Smooth muscle cell (in vitro differentiated cells): ENCODE measurements at regions not wholly inside any gene's neighbourhood (a gene's known extent, or its start where the extent isn't known, plus 50 kb on each side); places are given as distances from the start of the nearest gene placed in this dataset.
A peak's percentile ranks its signal among the peaks of the same experiment; 100 is the strongest.
"Not testable (repeated sequence)": the region's sequence is repeated elsewhere in the genome, so short reads cannot be mapped to it uniquely, and the experiment has no call there.

Experiments
- DNase-seq: peaks from one replicate; lab custom pipeline; 2025; ENCODE audit not compliant: unreplicated experiment; lab: John Stamatoyannopoulos, UW
- H2AFZ ChIP-seq: fragments of 200-600 bp; sonication (generic); 2 replicates; pipeline ENCODE4 v1.6.0; 2016; ENCODE audit warnings: antibody characterized with exemption, low read depth, mild to moderate bottlenecking
- H3F3A ChIP-seq: fragments of 200-600 bp; sonication (generic); 2 replicates; pipeline ENCODE4 v1.6.0; 2017; ENCODE audit warnings: antibody characterized with exemption, low read depth
- H3K27ac ChIP-seq: fragments of 200-600 bp; sonication (generic); 2 replicates; pipeline ENCODE4 v1.5.1; 2016; ENCODE audit warnings: low read depth, mild to moderate bottlenecking
- H3K27me3 ChIP-seq: fragments of 200-600 bp; sonication (generic); 2 replicates; pipeline ENCODE4 v1.6.1; 2016; ENCODE audit warnings: low read depth, mild to moderate bottlenecking
- H3K36me3 ChIP-seq: fragments of 200-600 bp; sonication (generic); 2 replicates; pipeline ENCODE4 v1.5.1; 2016; ENCODE audit warnings: low read depth
- H3K4me1 ChIP-seq: fragments of 200-600 bp; sonication (generic); 2 replicates; pipeline ENCODE4 v1.5.1; 2016; ENCODE audit warnings: low read depth
- H3K4me2 ChIP-seq: fragments of 200-600 bp; sonication (generic); 2 replicates; pipeline ENCODE4 v1.6.0; 2016; ENCODE audit warnings: mild to moderate bottlenecking
- H3K4me3 ChIP-seq: fragments of 200-600 bp; sonication (generic); 2 replicates; pipeline ENCODE4 v1.5.1; 2016; ENCODE audit warnings: mild to moderate bottlenecking
- H3K79me2 ChIP-seq: fragments of 200-600 bp; sonication (generic); 2 replicates; pipeline ENCODE4 v1.6.0; 2016; ENCODE audit warnings: low read depth, mild to moderate bottlenecking
- H3K9ac ChIP-seq: fragments of 200-600 bp; sonication (generic); 2 replicates; pipeline ENCODE4 v1.6.0; 2016; ENCODE audit warnings: low read depth
- H3K9me3 ChIP-seq: fragments of 200-600 bp; sonication (generic); replicated peaks from 2 replicates; pipeline ENCODE4 v1.5.1; 2016; ENCODE audit warnings: low read depth
- H4K20me1 ChIP-seq: fragments of 200-600 bp; sonication (generic); 2 replicates; pipeline ENCODE4 v1.6.0; 2016; ENCODE audit warnings: low read depth
- CTCF ChIP-seq: fragments of 200-600 bp; sonication (generic); IDR thresholded peaks from 2 replicates; pipeline ENCODE4 v1.5.1; 2017; ENCODE audit warnings: borderline replicate concordance, mild to moderate bottlenecking, antibody characterized with exemption; ENCODE audit not compliant: insufficient read depth, poor library complexity, severe bottlenecking
- WGBS: methylation state at CpG from one replicate; pipeline ENCODE4 v1.1.7; 2016; ENCODE audit warnings: low lambda C conversion rate; 5-methylcytosine and 5-hydroxymethylcytosine counted together

GRCh38 chrX:1807301-1807731 lies 192.5 kb downstream of the ASMT start:
- Histone ChIP-seq H3K27me3 (no peaks in the 10 kb centered on the region), H3F3A (no peaks in the 10 kb centered on the region), H2AFZ (no peak overlapping the region), H3K9me3 (no peaks in the 10 kb centered on the region), H3K27ac (no peak overlapping the region), H4K20me1 (no peaks in the 10 kb centered on the region), H3K9ac (no peak overlapping the region), H3K79me2 (no peaks in the 10 kb centered on the region), H3K4me3 (no peak overlapping the region), H3K4me1 (peaks cover 4% of the 10 kb centered on the region), H3K36me3 (no peaks in the 10 kb centered on the region), H3K4me2 (peak overlapping the region; percentile 79)
- no peak for TF ChIP-seq CTCF
- WGBS, result 12% methylated on average over 12 of the region's 12 CpGs
- DNase-seq, result no peak

- Histone ChIP-seq H3K9ac (no peak overlapping the region), H3K4me1 (peaks cover 4% of the 10 kb centered on the region), H4K20me1 (no peaks in the 10 kb centered on the region), H3F3A (no peaks in the 10 kb centered on the region), H3K27ac (no peak overlapping the region), H3K36me3 (no peaks in the 10 kb centered on the region), H3K79me2 (no peaks in the 10 kb centered on the region), H2AFZ (no peak overlapping the region), H3K9me3 (no peaks in the 10 kb centered on the region), H3K4me2 (no peak overlapping the region), H3K27me3 (no peaks in the 10 kb centered on the region), H3K4me3 (no peak overlapping the region)
- TF ChIP-seq CTCF, result no peak
- WGBS, result 91% methylated on average over 5 of the region's 5 CpGs
- DNase-seq, result no peak
Measured at GRCh38 chrX:1809581-1809980, 194.7 kb downstream of the ASMT start.

GRCh38 chrX:1813809-1814208 lies 198.9 kb downstream of the ASMT start:
- Histone ChIP-seq H3K27me3 (no peaks in the 10 kb centered on the region), H3K36me3 (no peaks in the 10 kb centered on the region), H3K4me1 (no peaks in the 10 kb centered on the region), H3K4me2 (no peak overlapping the region), H3K79me2 (no peaks in the 10 kb centered on the region), H4K20me1 (no peaks in the 10 kb centered on the region), H3K27ac (no peak overlapping the region), H3F3A (no peaks in the 10 kb centered on the region), H3K4me3 (no peak overlapping the region), H3K9me3 (no peaks in the 10 kb centered on the region), H2AFZ (no peak overlapping the region), H3K9ac (no peak overlapping the region)
- DNase-seq, result no peak
- WGBS, result 87% methylated on average over 15 of the region's 15 CpGs
- no peak for TF ChIP-seq CTCF

- no peak overlapping the region for H3K4me2 ChIP-seq
- no peaks in the 10 kb centered on the region for H3K36me3 ChIP-seq
- H3K79me2 ChIP-seq, result no peaks in the 10 kb centered on the region
- no peaks in the 10 kb centered on the region for H3F3A ChIP-seq
- WGBS, result 95% methylated on average over 15 of the region's 15 CpGs
- H3K9ac ChIP-seq, result no peak overlapping the region
- no peaks in the 10 kb centered on the region for H4K20me1 ChIP-seq
- no peaks in the 10 kb centered on the region for H3K4me1 ChIP-seq
- no peak for DNase-seq
- TF ChIP-seq CTCF, result no peak
- H3K27me3 ChIP-seq, result no peaks in the 10 kb centered on the region
- no peaks in the 10 kb centered on the region for H3K9me3 ChIP-seq
- H3K4me3 ChIP-seq, result no peak overlapping the region
- H3K27ac ChIP-seq, result no peak overlapping the region
- H2AFZ ChIP-seq, result no peak overlapping the region
Measured at GRCh38 chrX:1815456-1816175, 200.8 kb downstream of the ASMT start.

- H3F3A ChIP-seq, result not testable (repeated sequence)
- WGBS, result 96% methylated on average over 17 of the region's 17 CpGs
Measured at GRCh38 chrX:1816387-1816982, 201.6 kb downstream of the ASMT start.

More at GRCh38 chrX:1816387-1816982, 201.6 kb downstream of the ASMT start:
- DNase-seq, H3K79me2 ChIP-seq, H3K36me3 ChIP-seq, H3K9me3 ChIP-seq, H3K4me1 ChIP-seq, H2AFZ ChIP-seq, H3K4me3 ChIP-seq, H3K27ac ChIP-seq, H4K20me1 ChIP-seq, H3K27me3 ChIP-seq, H3K9ac ChIP-seq, H3K4me2 ChIP-seq: not testable (repeated sequence)
